ENCODE measurements at regions not wholly inside any gene's neighbourhood (a gene's known extent, or its start where the extent isn't known, plus 50 kb on each side); places are given as distances from the start of the nearest gene placed in this dataset.

DNA sequence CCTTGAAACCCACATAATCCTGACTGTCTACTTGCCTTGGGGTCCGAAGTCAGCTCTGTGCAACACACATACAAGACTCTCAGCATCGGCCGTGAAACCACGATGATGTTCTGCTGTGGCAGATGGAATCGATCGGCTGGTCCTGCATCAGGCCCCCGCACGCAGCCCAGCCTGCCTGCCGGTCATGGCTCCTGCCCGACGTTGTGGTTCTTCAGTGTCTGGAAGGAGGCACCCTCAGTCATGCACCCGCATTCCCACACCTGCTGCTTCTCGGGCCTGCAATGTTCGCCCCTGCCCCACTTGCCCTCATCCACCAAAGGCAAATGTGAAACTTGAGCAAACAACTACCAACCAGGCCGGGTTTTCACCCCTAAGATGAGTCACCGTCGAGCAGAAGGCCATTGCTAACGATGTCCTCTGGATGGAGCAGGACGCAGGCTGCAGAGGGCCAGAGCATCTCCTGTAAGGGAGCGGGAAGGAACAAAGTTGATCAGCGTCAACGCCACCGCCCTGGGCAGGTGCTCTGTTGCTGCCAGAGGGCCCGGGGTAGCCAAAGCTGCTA is 128.9 kb upstream of the PDE10A start:
- Histone ChIP-seq H3K4me1 (ENCODE audit: control insufficient read depth, insufficient read depth, low read length) (no peaks in the 10 kb centered on the region), H3K9me3 (ENCODE audit: control insufficient read depth, insufficient read depth, low read length) (no peaks in the 10 kb centered on the region), H3K36me3 (ENCODE audit: control insufficient read depth, insufficient read depth, low read length) (no peaks in the 10 kb centered on the region), H3K27me3 (ENCODE audit: control insufficient read depth, insufficient read depth, low read length) (no peaks in the 10 kb centered on the region), H3K27ac (ENCODE audit: low read depth, low read length) (no peak overlapping the region), H3K4me3 (ENCODE audit: low read depth, low read length) (no peak overlapping the region)
- DNase-seq (ENCODE audit: low read depth in 4 of 6, low spot score in 6 of 6) = no peak
- WGBS (ENCODE audit: insufficient coverage) = 96% methylated on average over 23 of the region's 24 CpGs

DNA sequence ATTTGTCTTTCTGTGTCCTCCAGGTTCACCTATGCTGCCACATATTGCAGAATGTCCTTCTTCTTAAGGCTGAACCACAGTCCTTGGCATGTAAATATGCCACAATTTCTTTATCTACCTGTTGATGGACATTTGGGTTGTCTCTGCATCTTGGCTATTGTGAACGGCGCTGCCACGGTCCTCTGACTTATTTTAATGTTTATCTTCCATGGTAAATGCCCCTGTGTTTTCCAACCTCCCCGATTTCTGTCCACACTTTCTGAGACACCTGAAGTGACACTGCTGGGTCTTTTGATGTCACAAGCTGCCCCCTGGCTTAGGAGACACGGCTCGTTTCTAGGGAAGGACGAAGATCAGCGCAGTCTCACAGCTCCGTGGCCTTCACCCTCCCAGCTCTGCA is 128.3 kb upstream of the PDE10A start:
- no peaks in the 10 kb centered on the region for H3K36me3 ChIP-seq (ENCODE audit: control insufficient read depth, insufficient read depth, low read length)
- no peaks in the 10 kb centered on the region for H3K4me1 ChIP-seq (ENCODE audit: control insufficient read depth, insufficient read depth, low read length)
- no peaks in the 10 kb centered on the region for H3K27me3 ChIP-seq (ENCODE audit: control insufficient read depth, insufficient read depth, low read length)
- no peaks in the 10 kb centered on the region for H3K9me3 ChIP-seq (ENCODE audit: control insufficient read depth, insufficient read depth, low read length)
- no peak overlapping the region for H3K4me3 ChIP-seq (ENCODE audit: low read depth, low read length)
- DNase-seq (ENCODE audit: low read depth in 4 of 6, low spot score in 6 of 6) = no peak
- H3K27ac ChIP-seq (ENCODE audit: low read depth, low read length) = no peak overlapping the region
- 91% methylated on average over 9 of the region's 9 CpGs for WGBS (ENCODE audit: insufficient coverage)

DNA sequence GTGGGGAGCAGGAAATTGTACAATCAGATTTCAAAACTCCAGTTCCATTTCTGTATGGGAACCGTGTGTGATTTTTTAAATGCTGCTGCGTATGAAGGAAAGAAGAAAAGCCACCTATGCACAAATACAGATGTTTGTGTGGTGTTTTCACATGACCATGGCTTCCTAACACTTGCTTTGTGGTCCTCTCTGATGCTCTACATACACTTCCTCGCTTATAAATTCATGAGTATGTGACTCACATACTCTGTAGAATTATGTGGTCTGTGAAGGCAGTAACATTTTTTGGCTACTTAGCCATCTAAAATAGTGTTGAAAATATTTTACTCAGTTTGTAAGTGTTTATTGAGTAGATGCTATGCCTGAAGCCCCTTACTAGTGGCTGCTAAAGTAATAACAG is 119.8 kb upstream of the PDE10A start:
- 100% methylated on average over 1 of the region's 3 CpGs for WGBS (ENCODE audit: insufficient coverage)
- Histone ChIP-seq H3K36me3 (ENCODE audit: control insufficient read depth, insufficient read depth, low read length) (no peaks in the 10 kb centered on the region), H3K4me3 (ENCODE audit: low read depth, low read length) (no peak overlapping the region)

GRCh38 chr6:165782134-165782533 is 119.1 kb upstream of the PDE10A start:
- Histone ChIP-seq H3K27ac (ENCODE audit: low read depth, low read length) (no peak overlapping the region), H3K4me3 (ENCODE audit: low read depth, low read length) (no peak overlapping the region), H3K4me1 (ENCODE audit: control insufficient read depth, insufficient read depth, low read length) (no peaks in the 10 kb centered on the region), H3K9me3 (ENCODE audit: control insufficient read depth, insufficient read depth, low read length) (no peaks in the 10 kb centered on the region), H3K36me3 (ENCODE audit: control insufficient read depth, insufficient read depth, low read length) (no peaks in the 10 kb centered on the region), H3K27me3 (ENCODE audit: control insufficient read depth, insufficient read depth, low read length) (no peaks in the 10 kb centered on the region)
- WGBS (ENCODE audit: insufficient coverage) = 37% methylated on average over 2 of the region's 8 CpGs
- DNase-seq (ENCODE audit: low read depth in 4 of 6, low spot score in 6 of 6) = no peak

More for the DNA sequence above, 119.8 kb upstream of the PDE10A start:
- no peak overlapping the region for H3K27ac ChIP-seq (ENCODE audit: low read depth, low read length)
- no peaks in the 10 kb centered on the region for H3K27me3 ChIP-seq (ENCODE audit: control insufficient read depth, insufficient read depth, low read length)
- no peaks in the 10 kb centered on the region for H3K4me1 ChIP-seq (ENCODE audit: control insufficient read depth, insufficient read depth, low read length)
- no peak for DNase-seq (ENCODE audit: low read depth in 4 of 6, low spot score in 6 of 6)
- H3K9me3 ChIP-seq (ENCODE audit: control insufficient read depth, insufficient read depth, low read length) = no peaks in the 10 kb centered on the region

- H3K36me3 ChIP-seq (ENCODE audit: control insufficient read depth, insufficient read depth, low read length) = no peaks in the 10 kb centered on the region
- H3K27me3 ChIP-seq (ENCODE audit: control insufficient read depth, insufficient read depth, low read length) = peaks cover 4% of the 10 kb centered on the region
- H3K9me3 ChIP-seq (ENCODE audit: control insufficient read depth, insufficient read depth, low read length) = no peaks in the 10 kb centered on the region
- no peaks in the 10 kb centered on the region for H3K4me1 ChIP-seq (ENCODE audit: control insufficient read depth, insufficient read depth, low read length)
- 92% methylated on average over 3 of the region's 3 CpGs for WGBS (ENCODE audit: insufficient coverage)
- no peak for DNase-seq (ENCODE audit: low read depth in 4 of 6, low spot score in 6 of 6)
- no peak overlapping the region for H3K4me3 ChIP-seq (ENCODE audit: low read depth, low read length)
- no peak overlapping the region for H3K27ac ChIP-seq (ENCODE audit: low read depth, low read length)
Measured at GRCh38 chr6:165777680-165778079, 114.6 kb upstream of the PDE10A start.

GRCh38 chr6:165776691-165777090 is 113.7 kb upstream of the PDE10A start:
- peaks cover 4% of the 10 kb centered on the region for H3K27me3 ChIP-seq (ENCODE audit: control insufficient read depth, insufficient read depth, low read length)
- H3K27ac ChIP-seq (ENCODE audit: low read depth, low read length) = no peak overlapping the region
- no peaks in the 10 kb centered on the region for H3K9me3 ChIP-seq (ENCODE audit: control insufficient read depth, insufficient read depth, low read length)
- WGBS (ENCODE audit: insufficient coverage) = 79% methylated on average over 3 of the region's 5 CpGs
- no peak for DNase-seq (ENCODE audit: low read depth in 4 of 6, low spot score in 6 of 6)
- H3K36me3 ChIP-seq (ENCODE audit: control insufficient read depth, insufficient read depth, low read length) = no peaks in the 10 kb centered on the region
- H3K4me3 ChIP-seq (ENCODE audit: low read depth, low read length) = no peak overlapping the region
- no peaks in the 10 kb centered on the region for H3K4me1 ChIP-seq (ENCODE audit: control insufficient read depth, insufficient read depth, low read length)

DNA sequence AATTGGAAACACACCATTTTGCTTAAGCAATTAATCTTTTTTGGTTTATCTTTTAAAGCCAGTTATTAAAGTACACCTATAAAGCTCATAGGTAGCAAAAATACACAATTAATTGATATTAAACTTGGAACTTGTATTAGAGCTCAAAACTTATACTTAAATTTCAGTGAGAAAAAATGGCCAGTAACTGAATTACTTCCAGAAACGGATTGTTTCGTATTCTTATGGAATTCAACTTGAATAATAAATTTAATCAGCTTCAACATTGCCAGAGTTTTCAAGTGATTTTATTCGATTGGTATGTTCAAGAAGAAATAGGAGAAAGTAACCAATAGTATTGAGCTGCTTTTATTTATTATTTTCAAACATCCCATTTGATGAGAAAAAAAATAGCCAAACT is 112.7 kb upstream of the PDE10A start:
- no peaks in the 10 kb centered on the region for H3K9me3 ChIP-seq (ENCODE audit: control insufficient read depth, insufficient read depth, low read length)
- WGBS (ENCODE audit: insufficient coverage) = no CpG with 5 or more reads among the region's 3 CpGs
- peaks cover 4% of the 10 kb centered on the region for H3K27me3 ChIP-seq (ENCODE audit: control insufficient read depth, insufficient read depth, low read length)
- no peak overlapping the region for H3K4me3 ChIP-seq (ENCODE audit: low read depth, low read length)
- no peak for DNase-seq (ENCODE audit: low read depth in 4 of 6, low spot score in 6 of 6)
- H3K36me3 ChIP-seq (ENCODE audit: control insufficient read depth, insufficient read depth, low read length) = no peaks in the 10 kb centered on the region
- no peak overlapping the region for H3K27ac ChIP-seq (ENCODE audit: low read depth, low read length)
- H3K4me1 ChIP-seq (ENCODE audit: control insufficient read depth, insufficient read depth, low read length) = no peaks in the 10 kb centered on the region

- Histone ChIP-seq H3K27me3 (ENCODE audit: control insufficient read depth, insufficient read depth, low read length) (peaks cover 4% of the 10 kb centered on the region), H3K4me1 (ENCODE audit: control insufficient read depth, insufficient read depth, low read length) (no peaks in the 10 kb centered on the region), H3K36me3 (ENCODE audit: control insufficient read depth, insufficient read depth, low read length) (no peaks in the 10 kb centered on the region), H3K9me3 (ENCODE audit: control insufficient read depth, insufficient read depth, low read length) (no peaks in the 10 kb centered on the region), H3K27ac (ENCODE audit: low read depth, low read length) (no peak overlapping the region), H3K4me3 (ENCODE audit: low read depth, low read length) (no peak overlapping the region)
- DNase-seq (ENCODE audit: low read depth in 4 of 6, low spot score in 6 of 6) = peak in 3 of 6 donors; percentile 9 to 52 (median 29)
- WGBS (ENCODE audit: insufficient coverage) = 35% methylated on average over 11 of the region's 13 CpGs
Measured at GRCh38 chr6:165774903-165775601, 112.0 kb upstream of the PDE10A start.

- peaks cover 4% of the 10 kb centered on the region for H3K27me3 ChIP-seq (ENCODE audit: control insufficient read depth, insufficient read depth, low read length)
- DNase-seq (ENCODE audit: low read depth in 4 of 6, low spot score in 6 of 6) = no peak
- H3K4me3 ChIP-seq (ENCODE audit: low read depth, low read length) = no peak overlapping the region
- no peaks in the 10 kb centered on the region for H3K9me3 ChIP-seq (ENCODE audit: control insufficient read depth, insufficient read depth, low read length)
- no peak overlapping the region for H3K27ac ChIP-seq (ENCODE audit: low read depth, low read length)
- no peaks in the 10 kb centered on the region for H3K4me1 ChIP-seq (ENCODE audit: control insufficient read depth, insufficient read depth, low read length)
- no peaks in the 10 kb centered on the region for H3K36me3 ChIP-seq (ENCODE audit: control insufficient read depth, insufficient read depth, low read length)
- WGBS (ENCODE audit: insufficient coverage) = 77% methylated on average over 12 of the region's 14 CpGs
Measured at GRCh38 chr6:165770397-165771082, 107.5 kb upstream of the PDE10A start.

DNA sequence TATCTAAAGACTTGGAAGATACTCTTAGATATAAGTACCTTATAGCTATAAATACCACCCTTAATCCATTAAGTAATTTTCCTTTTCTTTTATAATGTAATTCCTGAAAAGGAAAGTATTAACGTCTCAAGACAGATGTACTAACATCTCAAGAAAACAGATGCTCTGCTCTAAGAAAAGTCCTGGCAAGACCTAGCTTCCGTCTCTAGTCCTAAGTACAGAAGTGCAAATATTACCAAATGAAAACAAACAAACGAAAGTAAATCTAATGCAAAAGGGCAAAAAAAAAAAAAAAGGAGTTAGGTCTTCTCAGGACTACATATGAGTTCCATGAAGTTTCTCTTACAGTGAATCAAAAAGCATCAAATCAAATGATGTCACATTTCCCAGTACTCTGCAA is 106.8 kb upstream of the PDE10A start:
- Histone ChIP-seq H3K36me3 (ENCODE audit: control insufficient read depth, insufficient read depth, low read length) (no peaks in the 10 kb centered on the region), H3K4me3 (ENCODE audit: low read depth, low read length) (no peak overlapping the region), H3K27me3 (ENCODE audit: control insufficient read depth, insufficient read depth, low read length) (no peaks in the 10 kb centered on the region), H3K9me3 (ENCODE audit: control insufficient read depth, insufficient read depth, low read length) (no peaks in the 10 kb centered on the region), H3K4me1 (ENCODE audit: control insufficient read depth, insufficient read depth, low read length) (no peaks in the 10 kb centered on the region), H3K27ac (ENCODE audit: low read depth, low read length) (no peak overlapping the region)
- no peak for DNase-seq (ENCODE audit: low read depth in 4 of 6, low spot score in 6 of 6)
- WGBS (ENCODE audit: insufficient coverage) = no CpG with 5 or more reads among the region's 3 CpGs

All from spinal cord (tissue), 9 donors.